Loucy (cell line): ENCODE measurements at regions not wholly inside any gene's neighbourhood (a gene's known extent, or its start where the extent isn't known, plus 50 kb on each side); places are given as distances from the start of the nearest gene placed in this dataset.

Experiments
- CTCF ChIP-seq: fragments of 200-600 bp; sonication (generic); conservative IDR thresholded peaks from 2 replicates; pipeline ENCODE4 v1.5.1; 2014; ENCODE audit warnings: mild to moderate bottlenecking, antibody characterized with exemption, low read length
- EZH2phosphoT487 ChIP-seq: fragments of 200-600 bp; IDR thresholded peaks from 2 replicates; pipeline ENCODE4 v1.6.1; 2018; ENCODE audit warnings: antibody characterized with exemption, mild to moderate bottlenecking, moderate library complexity, borderline replicate concordance

GRCh38 chr3:144692488-144692887 lies 720.9 kb downstream of the DIPK2A start:
- TF ChIP-seq CTCF (no peak), EZH2phosphoT487 (no peak)
